Bronchial epithelial cell (primary cell): ENCODE measurements at regions not wholly inside any gene's neighbourhood (a gene's known extent, or its start where the extent isn't known, plus 50 kb on each side); places are given as distances from the start of the nearest gene placed in this dataset.

Experiments used
- DNase-seq: peaks from one replicate; pipeline ENCODE4 v3.0.0-alpha.2; 2010; ENCODE audit warnings: low read depth
- FAIRE-seq: peaks from 2 replicates; lab custom pipeline; 2011; peaks lifted over from hg19 to GRCh38; lab: Jason Lieb, UNC
- H3K27me3 ChIP-seq: 2 replicates; pipeline ENCODE4 v1.5.1; 2011; ENCODE audit warnings: low read length; ENCODE audit not compliant: control insufficient read depth, insufficient read depth
- H3K36me3 ChIP-seq: 2 replicates; pipeline ENCODE4 v1.5.1; 2011; ENCODE audit warnings: low read length; ENCODE audit not compliant: control insufficient read depth, insufficient read depth
- H3K4me3 ChIP-seq: 2 replicates; pipeline ENCODE4 v1.5.1; 2011; ENCODE audit warnings: mild to moderate bottlenecking, low read depth, low read length, control low read depth
- TF ChIP-seq, protein P1 (sequence below): IDR thresholded peaks from 2 replicates; pipeline ENCODE4 v1.5.1; 2011; ENCODE audit warnings: mild to moderate bottlenecking, moderate library complexity, low read length, control low read depth, inconsistent platforms; ENCODE audit not compliant: insufficient read depth, severe bottlenecking

GRCh38 chr9:88794100-88794499 lies 197.2 kb upstream of the S1PR3 start:
- no peak overlapping the region for H3K4me3 ChIP-seq
- TF ChIP-seq, protein P1, sequence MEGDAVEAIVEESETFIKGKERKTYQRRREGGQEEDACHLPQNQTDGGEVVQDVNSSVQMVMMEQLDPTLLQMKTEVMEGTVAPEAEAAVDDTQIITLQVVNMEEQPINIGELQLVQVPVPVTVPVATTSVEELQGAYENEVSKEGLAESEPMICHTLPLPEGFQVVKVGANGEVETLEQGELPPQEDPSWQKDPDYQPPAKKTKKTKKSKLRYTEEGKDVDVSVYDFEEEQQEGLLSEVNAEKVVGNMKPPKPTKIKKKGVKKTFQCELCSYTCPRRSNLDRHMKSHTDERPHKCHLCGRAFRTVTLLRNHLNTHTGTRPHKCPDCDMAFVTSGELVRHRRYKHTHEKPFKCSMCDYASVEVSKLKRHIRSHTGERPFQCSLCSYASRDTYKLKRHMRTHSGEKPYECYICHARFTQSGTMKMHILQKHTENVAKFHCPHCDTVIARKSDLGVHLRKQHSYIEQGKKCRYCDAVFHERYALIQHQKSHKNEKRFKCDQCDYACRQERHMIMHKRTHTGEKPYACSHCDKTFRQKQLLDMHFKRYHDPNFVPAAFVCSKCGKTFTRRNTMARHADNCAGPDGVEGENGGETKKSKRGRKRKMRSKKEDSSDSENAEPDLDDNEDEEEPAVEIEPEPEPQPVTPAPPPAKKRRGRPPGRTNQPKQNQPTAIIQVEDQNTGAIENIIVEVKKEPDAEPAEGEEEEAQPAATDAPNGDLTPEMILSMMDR, result no peak
- H3K27me3 ChIP-seq, result no peaks in the 10 kb centered on the region
- no peak for DNase-seq
- H3K36me3 ChIP-seq, result no peaks in the 10 kb centered on the region
- FAIRE-seq, result no peak

DNA sequence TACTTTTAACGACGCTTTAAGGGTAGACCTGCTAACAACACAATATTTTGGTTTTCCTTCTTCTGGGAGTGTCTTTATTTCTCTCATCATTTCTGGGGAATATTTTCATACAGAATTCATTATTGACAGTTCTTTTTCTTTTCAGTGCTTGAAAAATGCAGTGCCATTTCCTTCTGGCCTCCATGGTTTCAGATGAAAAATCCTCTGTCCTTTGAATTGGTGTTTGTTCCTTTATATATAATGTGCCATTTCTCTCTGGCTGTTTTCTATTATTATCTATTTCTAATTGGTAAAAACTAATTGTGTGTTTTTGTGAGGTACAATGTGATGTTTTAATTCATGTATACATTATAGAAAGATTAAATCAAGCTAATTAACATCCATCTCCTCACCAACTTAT lies 194.3 kb upstream of the S1PR3 start:
- H3K36me3 ChIP-seq, result no peaks in the 10 kb centered on the region
- TF ChIP-seq, protein P1, result no peak
- DNase-seq (no peak), FAIRE-seq (no peak)
- H3K27me3 ChIP-seq, result no peaks in the 10 kb centered on the region
- H3K4me3 ChIP-seq, result no peak overlapping the region

DNA sequence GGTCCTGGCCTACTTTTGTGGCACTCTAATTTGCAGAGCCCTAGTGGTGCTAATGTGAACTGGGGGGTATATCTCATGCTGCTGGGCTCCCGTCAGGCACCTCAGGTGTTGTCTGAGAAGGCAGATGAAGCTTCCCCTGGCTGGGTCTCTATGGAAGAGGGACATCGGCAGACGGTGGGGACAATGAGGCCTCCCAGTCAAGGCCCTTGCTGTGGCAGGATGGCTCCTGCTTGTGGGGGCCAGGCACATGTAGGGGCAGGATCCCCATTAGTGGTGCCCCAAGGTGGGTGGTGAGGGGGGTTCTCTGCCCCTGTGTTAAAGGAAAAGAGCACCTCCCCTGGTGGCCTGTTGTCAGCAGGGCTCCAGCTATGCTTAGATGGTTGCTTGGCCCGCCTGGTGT lies 192.8 kb upstream of the S1PR3 start:
- H3K36me3 ChIP-seq, result no peaks in the 10 kb centered on the region
- FAIRE-seq, result no peak
- H3K4me3 ChIP-seq, result no peak overlapping the region
- TF ChIP-seq, protein P1, result no peak
- no peaks in the 10 kb centered on the region for H3K27me3 ChIP-seq
- no peak for DNase-seq

DNA sequence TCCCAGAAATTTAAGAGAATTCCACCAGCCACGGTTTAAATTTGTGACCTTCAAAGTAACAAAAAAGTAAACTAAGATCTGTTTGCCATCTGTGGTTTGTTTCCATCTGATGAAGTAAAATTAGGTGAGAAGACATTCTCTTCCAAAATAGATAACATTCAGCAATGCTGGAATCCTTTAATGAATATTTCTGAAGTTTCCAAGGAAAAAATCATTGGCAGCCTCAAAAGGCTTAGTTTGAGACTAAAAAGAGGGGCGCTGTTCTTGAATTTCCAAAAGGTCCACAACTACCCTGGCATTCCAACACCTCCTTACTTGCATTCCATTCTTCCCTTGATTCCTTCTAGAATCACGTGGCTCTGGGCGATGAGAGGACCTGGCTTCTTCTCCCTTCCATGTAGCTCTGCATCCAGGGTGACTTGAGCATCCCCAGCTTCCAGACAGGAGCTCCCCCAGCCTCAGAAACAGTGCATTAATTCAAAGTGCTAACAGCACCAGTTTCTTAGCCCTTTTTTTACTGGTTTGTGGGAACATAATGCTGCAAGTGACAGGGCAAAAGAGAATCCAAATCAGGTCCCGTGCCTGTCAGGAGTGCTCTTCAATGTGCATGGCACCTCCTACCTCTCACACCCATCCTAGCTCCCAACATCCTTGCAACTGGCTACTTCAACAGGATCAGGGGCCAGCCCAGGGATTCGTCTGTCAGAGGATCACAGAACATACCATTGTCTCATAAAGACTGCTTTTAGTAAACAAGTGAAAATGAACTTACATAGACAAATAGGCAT lies 191.5 kb upstream of the S1PR3 start:
- no peaks in the 10 kb centered on the region for H3K36me3 ChIP-seq
- H3K4me3 ChIP-seq, result no peak overlapping the region
- FAIRE-seq (no peak), DNase-seq (no peak)
- no peaks in the 10 kb centered on the region for H3K27me3 ChIP-seq
- TF ChIP-seq, protein P1, result no peak

DNA sequence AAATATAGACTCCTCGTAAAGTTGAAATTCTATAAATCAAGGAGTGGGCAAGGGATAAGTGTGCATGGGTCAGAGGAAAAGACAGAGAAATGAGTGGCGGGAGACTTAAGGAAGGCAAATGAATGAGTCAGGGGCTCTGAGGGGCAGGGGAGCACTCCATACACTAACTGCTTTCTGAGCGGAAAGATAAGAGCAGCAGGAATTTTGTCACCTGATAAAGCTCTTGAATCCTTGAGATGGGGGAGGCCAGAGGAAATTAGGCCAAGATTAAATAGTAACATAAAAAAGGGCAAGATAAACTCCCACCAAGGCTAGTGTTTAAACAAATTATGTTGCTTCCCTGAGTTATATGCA lies 191.0 kb upstream of the S1PR3 start:
- Histone ChIP-seq H3K36me3 (no peaks in the 10 kb centered on the region), H3K27me3 (no peaks in the 10 kb centered on the region), H3K4me3 (no peak overlapping the region)
- TF ChIP-seq, protein P1, result no peak
- DNase-seq (no peak), FAIRE-seq (no peak)
